RKO (cell line): ENCODE measurements at regions not wholly inside any gene's neighbourhood (a gene's known extent, or its start where the extent isn't known, plus 50 kb on each side); places are given as distances from the start of the nearest gene placed in this dataset.

Experiments used
- DNase-seq: peaks from one replicate; pipeline ENCODE4 v3.0.0-alpha.2; 2016; ENCODE audit warnings: low spot score

- no peak for DNase-seq
Observed at GRCh38 chr9:119487118-119487827, 118.0 kb upstream of the BRINP1 start.

DNA sequence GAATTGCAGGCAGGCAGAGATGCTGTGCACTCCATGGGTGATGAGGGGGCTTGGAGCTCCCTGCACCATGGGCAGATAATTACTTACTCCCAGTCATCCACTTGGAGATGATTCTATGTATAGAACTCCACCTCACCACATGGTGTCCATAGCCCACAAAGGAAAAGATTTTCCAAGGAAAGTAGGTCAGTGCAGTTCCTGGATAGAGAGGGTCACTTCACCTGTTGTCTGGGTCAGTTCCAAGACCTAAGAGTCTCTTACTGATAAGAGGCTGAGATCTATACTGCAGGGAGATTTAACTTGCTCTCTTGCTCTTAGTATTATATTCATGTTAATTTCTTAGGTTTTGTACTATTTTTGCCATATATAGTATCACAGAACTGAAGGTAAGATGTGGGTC lies 113.9 kb upstream of the BRINP1 start:
- no peak for DNase-seq

DNA sequence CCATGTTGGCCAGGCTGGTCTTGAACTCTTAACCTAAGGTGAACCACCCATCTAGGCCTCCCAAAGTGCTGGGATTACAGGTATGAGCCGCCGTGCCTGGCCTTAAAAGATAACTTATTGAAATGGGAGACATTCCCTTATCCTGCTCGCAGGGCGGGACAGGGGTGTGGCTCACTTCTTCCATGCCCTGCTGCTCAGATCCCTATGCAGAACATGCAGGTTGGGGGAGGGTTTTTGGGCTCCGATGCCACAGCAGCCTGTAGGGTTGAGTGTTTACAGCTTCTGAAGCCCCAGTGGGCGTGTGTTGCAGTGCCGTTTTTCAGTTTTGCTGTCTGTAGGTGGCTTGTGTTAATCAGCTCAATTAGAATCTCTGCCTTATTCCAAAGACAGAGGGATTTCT lies 108.0 kb upstream of the BRINP1 start:
- DNase-seq = no peak

DNA sequence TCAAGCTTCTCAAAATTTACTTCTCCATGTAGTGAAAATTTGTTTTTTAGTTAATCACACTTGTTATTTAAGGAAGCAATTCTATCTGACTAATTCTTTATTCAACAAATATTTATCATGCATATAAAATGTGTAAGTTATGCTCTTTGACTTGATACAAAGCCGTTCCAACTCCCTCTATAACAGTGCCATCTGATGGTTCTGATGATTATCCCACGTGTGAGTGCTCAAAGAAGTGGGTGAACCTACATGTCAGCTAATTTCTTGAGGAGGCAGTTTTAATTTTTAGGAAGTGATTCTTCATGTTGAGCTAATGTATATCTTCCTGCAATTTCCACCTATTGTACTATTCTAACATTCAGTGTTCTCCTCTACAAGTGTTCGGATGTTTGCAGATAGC lies 88.8 kb upstream of the BRINP1 start:
- DNase-seq = no peak

- no peak for DNase-seq
Observed at GRCh38 chr9:119453980-119454379, 84.7 kb upstream of the BRINP1 start.

DNA sequence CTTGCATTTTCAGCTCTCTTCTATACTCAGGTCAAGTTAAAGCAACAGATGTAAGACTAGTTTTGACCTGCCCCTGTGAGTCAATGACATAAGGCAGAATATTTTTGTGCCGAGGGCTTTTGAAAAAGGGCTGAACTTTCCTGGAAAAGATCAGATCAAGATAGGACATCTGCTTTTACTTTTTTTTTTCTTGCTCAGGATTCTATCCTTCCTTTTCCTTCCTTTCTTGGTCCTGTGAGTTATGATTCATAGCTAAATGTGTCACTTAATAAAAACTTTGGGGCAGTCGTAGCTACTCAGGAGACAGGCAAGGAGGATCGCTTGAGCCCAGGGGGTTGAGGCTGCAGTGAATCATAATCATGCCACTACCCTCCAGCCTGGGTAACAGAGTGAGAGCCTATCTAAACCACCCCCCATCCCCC lies 84.3 kb upstream of the BRINP1 start:
- no peak for DNase-seq

- DNase-seq = no peak
Observed at GRCh38 chr9:119451426-119451825, 82.2 kb upstream of the BRINP1 start.

DNA sequence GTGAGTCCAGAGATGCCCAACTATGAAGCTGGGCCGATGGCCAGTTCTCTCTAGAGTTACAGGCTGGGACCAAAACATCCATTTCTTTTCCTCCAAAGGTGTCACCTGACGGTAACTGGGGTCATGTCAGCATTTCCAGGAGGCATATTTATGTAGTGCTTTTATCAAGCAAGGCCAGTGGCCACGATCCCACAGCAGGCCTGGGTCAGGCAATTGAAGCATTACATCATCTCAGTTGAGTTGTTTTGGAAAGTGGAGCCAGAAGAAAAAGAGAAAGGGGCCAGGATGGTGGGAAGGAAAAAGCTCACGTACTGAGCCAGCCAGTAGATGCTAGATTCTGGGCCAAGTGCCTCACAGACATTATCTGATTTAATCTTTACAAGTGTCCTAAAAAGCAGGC lies 73.9 kb upstream of the BRINP1 start:
- DNase-seq = no peak

DNA sequence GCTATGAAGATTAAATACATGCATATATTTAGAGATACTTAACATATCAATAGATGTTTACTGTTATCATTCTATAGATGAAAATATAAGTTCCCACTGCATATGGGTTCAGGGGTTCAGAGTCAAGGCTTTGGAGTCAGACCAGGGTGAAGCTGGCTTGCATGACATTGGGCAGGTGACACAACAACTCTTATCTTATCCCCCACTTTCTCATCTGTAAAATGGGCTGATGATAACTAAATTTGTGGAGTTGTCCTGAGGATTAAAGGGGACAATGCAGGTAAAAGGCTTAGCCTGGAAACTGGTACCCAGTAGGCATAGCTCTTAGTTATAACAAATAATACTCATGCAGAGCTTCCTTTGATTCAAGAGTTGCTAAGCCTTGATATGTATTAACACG lies 72.6 kb upstream of the BRINP1 start:
- no peak for DNase-seq

- DNase-seq = no peak
Observed at GRCh38 chr9:119441338-119441737, 72.1 kb upstream of the BRINP1 start.

DNA sequence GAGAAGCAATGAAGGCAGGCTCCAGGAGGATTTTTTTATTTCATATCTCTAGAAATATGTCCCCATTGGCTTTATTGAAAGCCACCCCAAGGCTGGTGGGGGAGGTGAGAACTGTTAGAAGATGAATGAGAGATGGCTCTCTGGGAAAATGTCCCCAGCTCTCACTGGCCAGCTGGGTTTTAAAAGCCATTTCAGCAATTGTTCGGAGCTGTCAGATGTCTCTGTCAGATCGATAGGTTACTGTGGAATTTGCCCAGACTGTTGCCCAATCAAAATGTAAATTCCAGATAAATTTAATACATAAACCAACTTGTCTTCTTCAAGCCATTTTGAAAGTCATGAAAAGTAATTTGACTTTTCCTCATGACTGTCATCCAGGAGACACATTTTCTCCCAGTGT lies 67.0 kb upstream of the BRINP1 start:
- DNase-seq = no peak

DNA sequence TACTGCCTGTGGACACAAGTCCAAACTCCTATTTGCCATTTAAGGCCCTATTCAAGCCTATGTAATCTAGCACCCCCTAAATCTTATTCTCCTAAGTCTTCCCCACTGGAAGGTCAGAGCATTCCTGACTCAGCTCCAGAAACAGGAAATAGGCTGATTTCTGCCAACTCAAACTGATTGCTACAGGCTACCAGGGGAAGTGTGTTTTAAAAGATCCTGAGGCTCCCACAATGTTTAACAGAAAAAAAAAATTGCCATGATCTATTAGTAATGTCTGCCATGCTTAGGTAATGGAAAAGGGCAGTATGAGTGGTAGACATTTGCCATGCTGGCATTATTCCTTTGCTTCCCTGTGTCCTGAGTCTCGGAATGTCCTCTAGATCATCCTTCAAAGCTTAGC lies 65.8 kb upstream of the BRINP1 start:
- DNase-seq = no peak

- no peak for DNase-seq
Observed at GRCh38 chr9:119432428-119432827, 63.2 kb upstream of the BRINP1 start.

DNA sequence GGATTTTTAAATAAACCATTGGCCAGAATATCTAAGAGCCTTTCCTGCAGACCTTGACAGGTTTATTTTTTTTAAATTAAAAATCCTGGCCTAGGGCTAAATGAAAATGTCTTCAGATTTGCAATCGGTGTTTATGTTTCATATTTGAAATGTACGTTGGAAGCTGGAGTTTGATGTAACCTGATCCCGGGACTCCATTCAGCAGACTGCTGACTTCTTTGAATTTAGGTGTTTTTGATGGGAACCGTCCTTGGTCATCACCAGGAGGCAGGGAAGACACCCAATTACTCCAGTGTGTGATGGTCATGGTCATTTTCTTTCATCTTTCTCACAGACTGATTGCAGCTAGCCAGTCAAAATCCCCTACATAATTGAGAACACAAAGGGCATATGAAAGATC lies 60.1 kb upstream of the BRINP1 start:
- no peak for DNase-seq

DNA sequence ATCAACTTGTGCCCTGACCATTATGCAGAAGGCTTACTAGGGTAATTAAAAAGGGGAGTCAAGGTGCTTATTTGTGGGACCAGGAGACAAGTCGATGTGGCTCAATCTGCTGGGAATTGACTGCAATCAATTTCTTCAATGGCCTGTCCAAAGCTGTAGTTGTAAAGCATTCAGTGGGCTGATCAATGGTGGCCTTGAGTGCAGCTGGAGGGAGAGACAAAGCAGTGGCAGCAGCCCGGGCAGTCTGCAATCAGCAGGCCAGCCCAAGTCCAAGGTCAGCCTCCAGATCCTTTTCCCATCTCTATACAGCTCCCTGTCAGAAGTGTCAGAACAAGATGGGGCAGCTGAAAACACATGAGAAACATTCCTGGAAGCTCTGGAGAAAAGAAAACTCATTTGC lies 51.0 kb upstream of the BRINP1 start:
- DNase-seq = no peak
